Stimulated activated CD8-positive, alpha-beta memory T cell treated with anti-CD3 and anti-CD28 coated beads, Interleukin-7, amount 100 ng/mL, for 48 hours (primary cell): ENCODE measurements at regions not wholly inside any gene's neighbourhood (a gene's known extent, or its start where the extent isn't known, plus 50 kb on each side); places are given as distances from the start of the nearest gene placed in this dataset.

Experiments used
- DNase-seq, 2 donors: peaks; one replicate each; pipeline ENCODE4 v3.0.0-alpha.2; 2020; ENCODE audit warnings: low read depth in 1 of 2; ENCODE audit errors: extremely low read depth in 1 of 2

DNA sequence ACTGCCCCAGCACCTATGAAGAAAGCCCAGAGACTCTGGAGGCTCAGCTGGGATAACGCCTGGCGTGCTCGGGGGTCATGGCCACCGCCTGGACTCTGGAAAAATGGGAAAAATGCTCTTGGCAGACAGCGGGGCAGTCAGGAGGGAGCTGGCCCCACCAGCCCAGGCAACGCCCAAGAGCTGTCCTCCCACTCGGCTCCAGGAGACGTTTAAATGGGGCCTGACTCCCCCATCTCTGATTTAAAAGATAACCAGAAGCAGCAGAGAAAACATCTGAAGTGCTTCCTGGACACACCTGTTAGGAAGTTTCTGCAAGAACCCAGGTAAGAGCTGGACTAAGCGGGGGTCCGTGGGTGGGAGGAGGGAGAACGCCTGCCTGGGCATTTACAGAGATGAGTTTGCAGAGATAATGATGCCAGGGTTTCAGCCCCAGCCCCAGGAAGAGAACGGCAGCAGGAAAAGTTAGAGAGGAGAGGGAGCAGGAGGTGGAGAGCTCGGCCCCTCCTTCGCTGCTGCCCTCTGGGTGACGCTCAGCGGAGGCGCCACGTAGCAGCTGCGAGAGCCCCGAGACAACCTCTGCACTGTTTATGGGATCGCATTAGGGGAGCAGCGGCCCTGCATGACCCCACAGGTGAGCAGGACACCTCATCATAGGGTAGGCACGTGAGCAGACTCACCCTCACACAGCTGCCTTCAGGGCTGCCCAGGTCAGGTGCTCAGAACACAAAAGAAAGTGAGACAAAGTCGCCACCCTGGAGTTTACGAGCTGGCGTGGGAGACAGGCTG, 83.5 kb upstream of the INSIG1 start:
- DNase-seq: no peak

DNA sequence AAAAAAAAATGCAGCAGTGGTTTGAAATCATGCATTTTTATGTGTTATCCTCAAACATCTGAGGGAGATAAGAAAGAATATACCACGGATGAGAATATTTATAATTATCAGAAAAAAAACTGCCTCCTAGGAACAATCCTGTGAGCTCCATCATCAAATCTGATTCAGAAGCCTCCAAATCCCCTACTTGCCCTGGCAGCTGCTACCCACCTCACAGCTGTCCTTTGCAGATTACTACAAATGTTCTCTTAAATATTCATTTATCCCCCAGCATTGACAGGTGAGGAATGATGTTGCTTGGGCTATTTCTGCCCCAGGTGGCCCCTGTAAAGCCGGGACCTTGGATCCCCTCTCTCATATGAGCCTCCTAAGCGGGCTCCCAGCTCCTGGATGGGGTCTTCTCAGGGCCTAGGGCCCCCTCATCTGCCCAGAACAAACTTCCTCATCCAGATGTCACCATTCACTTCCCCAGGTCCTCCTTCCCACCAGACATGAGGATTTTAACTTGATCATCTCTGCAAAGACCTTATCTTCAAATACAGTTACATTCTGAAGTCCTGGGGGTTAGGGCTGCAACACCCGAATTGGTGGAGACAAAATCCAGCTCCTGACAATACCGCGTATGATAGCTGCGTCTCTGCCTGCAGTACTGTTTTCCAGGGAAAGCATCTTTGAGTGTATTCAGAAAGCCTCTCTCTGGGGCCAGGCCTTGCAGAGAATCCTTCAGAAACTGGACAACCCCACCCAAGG, 81.9 kb upstream of the INSIG1 start:
- no peak for DNase-seq

GRCh38 chr7:155216475-155217272, 81.0 kb upstream of the INSIG1 start:
- no peak for DNase-seq

GRCh38 chr7:155217634-155218033, 80.0 kb upstream of the INSIG1 start:
- DNase-seq: no peak

- DNase-seq: no peak
Observed at GRCh38 chr7:155218276-155219153, 79.2 kb upstream of the INSIG1 start.

- DNase-seq: no peak
Observed at GRCh38 chr7:155219154-155219531, 78.5 kb upstream of the INSIG1 start.

DNA sequence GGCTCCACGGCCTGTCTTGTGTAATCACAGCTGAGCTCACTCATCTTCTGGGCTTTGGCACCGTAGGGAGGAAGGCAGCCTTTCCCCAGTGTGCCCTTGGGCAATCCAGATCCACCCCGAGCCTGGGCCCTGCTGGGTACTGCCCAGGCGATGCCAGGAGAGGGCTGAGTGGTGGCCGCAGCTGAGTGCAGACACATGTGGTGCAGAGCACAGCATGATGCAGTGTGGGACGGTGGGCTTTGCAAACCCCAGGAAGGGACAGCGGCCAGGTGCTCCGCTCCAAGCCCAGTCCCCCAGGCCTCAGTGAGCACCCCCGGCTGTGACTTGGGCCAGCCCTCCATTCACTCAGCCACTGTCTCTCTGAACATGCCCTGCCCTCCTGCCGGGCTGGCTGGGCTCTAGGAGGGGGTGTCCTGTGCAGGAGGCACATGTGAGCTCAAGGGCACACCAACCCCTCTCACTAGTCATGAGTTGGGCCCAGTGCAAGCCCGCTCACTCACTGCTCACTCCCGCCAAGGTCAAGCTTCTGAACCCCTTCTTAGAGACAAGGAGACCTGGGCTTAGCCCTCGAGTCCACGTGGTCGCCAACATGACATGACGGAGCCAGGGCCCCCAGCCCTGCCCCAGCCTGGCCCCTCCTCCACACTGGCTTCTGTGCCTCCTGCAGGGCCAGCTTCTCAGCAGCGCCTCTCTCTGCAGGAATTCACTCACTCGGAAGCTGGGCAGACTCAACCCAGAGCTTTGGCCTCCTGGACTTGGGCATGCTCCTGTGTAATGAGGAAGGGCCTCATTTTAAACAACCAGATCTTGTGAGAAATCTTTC, 77.5 kb upstream of the INSIG1 start:
- no peak for DNase-seq

- no peak for DNase-seq
Observed at GRCh38 chr7:155220903-155221302, 76.8 kb upstream of the INSIG1 start.

DNA sequence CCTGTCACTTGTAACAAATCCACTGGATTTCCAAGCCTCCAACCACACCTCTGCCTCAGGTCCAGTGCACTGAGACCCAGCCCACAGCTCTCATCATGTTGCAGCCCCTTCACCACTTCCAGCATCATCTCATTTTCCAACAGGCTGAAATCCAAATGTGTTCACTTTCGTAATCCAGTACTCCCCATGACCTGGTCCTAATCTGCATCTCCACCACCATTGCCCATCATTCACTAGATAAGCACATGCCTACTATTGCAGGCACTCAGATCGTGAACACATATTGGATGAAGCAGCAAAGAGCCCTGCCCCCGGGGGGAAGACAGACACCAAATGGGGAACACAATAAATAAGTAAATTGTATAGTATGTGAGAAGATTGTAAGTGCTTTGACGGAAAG, 76.1 kb upstream of the INSIG1 start:
- no peak for DNase-seq

- DNase-seq: no peak
Observed at GRCh38 chr7:155222061-155222460, 75.6 kb upstream of the INSIG1 start.

DNA sequence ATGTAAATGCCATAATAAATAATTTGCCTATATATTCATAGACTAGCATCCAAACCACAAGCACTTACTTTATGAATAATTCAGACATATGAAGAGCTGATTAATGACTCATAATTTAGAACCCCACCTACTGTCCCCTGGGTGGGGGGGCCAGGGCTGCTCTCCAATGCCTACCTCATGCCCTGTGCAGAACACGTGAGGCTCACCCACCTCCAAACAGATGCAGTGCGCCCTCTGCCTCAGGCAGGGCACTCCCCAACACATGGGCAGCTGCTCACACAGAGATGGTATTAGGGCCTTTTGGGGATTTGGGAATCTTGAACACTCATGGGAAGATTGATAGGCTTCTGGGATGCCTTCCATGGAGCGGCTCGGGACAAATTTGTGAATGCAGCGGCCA, 75.1 kb upstream of the INSIG1 start:
- no peak for DNase-seq

GRCh38 chr7:155223021-155223420, 74.7 kb upstream of the INSIG1 start:
- DNase-seq: no peak

- no peak for DNase-seq
Observed at GRCh38 chr7:155223503-155223902, 74.2 kb upstream of the INSIG1 start.

DNA sequence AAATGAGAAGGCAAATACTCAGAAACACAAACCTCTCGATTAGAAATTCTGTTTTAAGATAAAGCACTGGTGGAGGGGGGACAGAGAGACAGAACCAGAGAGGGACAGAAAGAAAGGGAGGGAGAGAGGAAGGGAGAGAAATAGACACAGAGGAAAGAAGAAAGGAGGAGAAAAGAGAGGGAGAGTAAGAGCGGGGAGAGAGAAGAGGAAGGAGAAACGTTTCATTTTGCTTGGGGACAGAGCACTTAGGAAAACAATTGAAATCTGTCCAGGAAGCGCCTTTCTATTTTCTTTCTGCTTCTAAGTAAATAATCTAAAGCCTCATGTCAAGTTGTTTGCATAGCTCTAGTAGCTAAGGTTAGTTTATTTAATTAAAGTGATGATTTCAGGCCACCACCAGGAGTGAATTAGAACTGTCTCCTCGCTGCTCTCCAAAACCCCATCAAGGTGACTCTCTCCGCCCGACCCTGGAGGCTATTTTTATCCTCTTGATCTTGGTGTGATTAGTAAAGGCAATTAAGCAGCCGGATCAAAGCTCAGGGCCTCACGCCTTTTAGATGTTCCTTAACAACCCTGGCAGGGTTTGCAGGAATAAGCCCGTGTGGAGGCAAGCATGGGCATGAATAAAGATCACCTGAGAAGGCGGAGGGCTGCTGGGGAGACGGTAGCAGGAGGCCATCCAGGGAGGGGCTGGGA, 73.4 kb upstream of the INSIG1 start:
- DNase-seq: no peak

DNA sequence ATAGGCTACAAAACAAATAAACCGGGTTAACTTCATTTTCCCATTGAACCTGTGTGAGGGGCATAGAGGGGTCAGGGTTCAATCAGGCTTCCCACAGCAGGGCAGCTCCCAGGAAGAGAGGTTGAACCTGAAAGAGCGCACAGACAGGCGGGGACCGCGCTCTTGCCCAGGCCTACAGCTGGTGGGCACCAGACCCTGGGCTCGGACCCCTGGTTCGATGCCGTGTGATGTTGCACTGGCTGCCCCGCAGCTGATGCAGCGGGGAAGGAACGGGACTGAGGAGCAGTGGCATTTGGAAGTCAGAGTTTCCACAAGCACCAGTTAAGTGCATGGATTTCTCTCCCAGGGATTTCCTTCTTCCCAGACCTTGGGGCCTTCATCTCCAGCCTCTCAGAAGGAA, 72.6 kb upstream of the INSIG1 start:
- DNase-seq: no peak

DNA sequence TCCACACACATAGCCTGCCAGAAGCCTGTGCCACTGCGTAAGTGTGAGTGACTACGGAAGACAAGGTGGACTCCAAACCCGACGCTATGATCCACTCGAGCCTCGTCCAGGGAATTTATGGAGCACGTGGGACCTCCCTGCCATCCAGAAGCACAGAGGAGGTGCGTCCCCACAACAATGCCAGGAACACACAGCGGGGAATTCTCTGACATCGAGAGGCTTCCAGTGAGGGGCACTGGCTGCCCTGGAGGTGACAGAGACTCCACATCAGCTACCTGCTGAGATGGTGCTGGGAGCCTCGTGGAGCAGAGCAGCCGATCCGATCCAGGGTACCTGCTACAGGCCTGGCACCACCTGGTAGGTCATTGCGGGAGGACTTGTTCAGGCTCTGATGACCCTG, 72.2 kb upstream of the INSIG1 start:
- no peak for DNase-seq

- DNase-seq: no peak
Observed at GRCh38 chr7:155226261-155227003, 71.2 kb upstream of the INSIG1 start.

GRCh38 chr7:155227004-155227787, 70.5 kb upstream of the INSIG1 start:
- DNase-seq: no peak
